GM19193 (cell line): ENCODE measurements at regions not wholly inside any gene's neighbourhood (a gene's known extent, or its start where the extent isn't known, plus 50 kb on each side); places are given as distances from the start of the nearest gene placed in this dataset.

Experiments
- POLR2A ChIP-seq: IDR thresholded peaks from 4 replicates; pipeline ENCODE4 v1.6.1; 2011; ENCODE audit not compliant: insufficient read depth, insufficient read length; ENCODE audit errors: extremely low read depth

GRCh38 chr10:90171014-90171722 lies 469.8 kb downstream of the KIF20B start:
- TF ChIP-seq POLR2A, result no peak

- no peak for TF ChIP-seq POLR2A
Observed at GRCh38 chr10:90174531-90174930, 473.1 kb downstream of the KIF20B start.

- no peak for TF ChIP-seq POLR2A
Observed at GRCh38 chr10:90175161-90175681, 473.8 kb downstream of the KIF20B start.

GRCh38 chr10:90179696-90180407 lies 478.5 kb downstream of the KIF20B start:
- no peak for TF ChIP-seq POLR2A

GRCh38 chr10:90180886-90181691 lies 479.7 kb downstream of the KIF20B start:
- no peak for TF ChIP-seq POLR2A

GRCh38 chr10:90192825-90193224 lies 491.4 kb downstream of the KIF20B start:
- no peak for TF ChIP-seq POLR2A

GRCh38 chr10:90193240-90193985 lies 492.0 kb downstream of the KIF20B start:
- no peak for TF ChIP-seq POLR2A

- no peak for TF ChIP-seq POLR2A
Observed at GRCh38 chr10:90195288-90195840, 494.0 kb downstream of the KIF20B start.

- TF ChIP-seq POLR2A, result no peak
Observed at GRCh38 chr10:90197766-90198165, 496.4 kb downstream of the KIF20B start.

- no peak for TF ChIP-seq POLR2A
Observed at GRCh38 chr10:90199093-90199492, 497.7 kb downstream of the KIF20B start.

- no peak for TF ChIP-seq POLR2A
Observed at GRCh38 chr10:90199513-90199912, 498.1 kb downstream of the KIF20B start.

GRCh38 chr10:90204131-90204955 lies 503.0 kb downstream of the KIF20B start:
- no peak for TF ChIP-seq POLR2A

- TF ChIP-seq POLR2A, result no peak
Observed at GRCh38 chr10:90204956-90205314, 503.5 kb downstream of the KIF20B start.
